H9 (cell line): ENCODE measurements at regions not wholly inside any gene's neighbourhood (a gene's known extent, or its start where the extent isn't known, plus 50 kb on each side); places are given as distances from the start of the nearest gene placed in this dataset.

Experiments
- DNase-seq: peaks from one replicate; pipeline ENCODE4 v3.0.0-alpha.2; 2017
- H2AFZ ChIP-seq: one replicate; pipeline ENCODE4 v1.6.1; 2013; ENCODE audit warnings: mild to moderate bottlenecking, low read length, control low read depth, moderate library complexity
- H2AK5ac ChIP-seq: 2 replicates; pipeline ENCODE4 v1.6.1; 2013; ENCODE audit warnings: low read length, control low read depth, mixed read lengths; ENCODE audit not compliant: insufficient read length
- H2BK120ac ChIP-seq: one replicate; pipeline ENCODE4 v1.6.1; 2013; ENCODE audit warnings: low read depth, mild to moderate bottlenecking, low read length, control low read depth, inconsistent platforms; ENCODE audit not compliant: poor library complexity, severe bottlenecking
- H2BK12ac ChIP-seq: 2 replicates; pipeline ENCODE4 v1.6.1; 2013; ENCODE audit warnings: low read length, control low read depth, mixed read lengths, low read depth; ENCODE audit not compliant: insufficient read length
- H2BK15ac ChIP-seq: 2 replicates; pipeline ENCODE4 v1.6.1; 2013; ENCODE audit warnings: low read depth, low read length, control low read depth
- H2BK20ac ChIP-seq: one replicate; pipeline ENCODE4 v1.6.1; 2013; ENCODE audit warnings: low read depth, mild to moderate bottlenecking, low read length, control low read depth, inconsistent platforms; ENCODE audit not compliant: poor library complexity, severe bottlenecking
- H2BK5ac ChIP-seq: 2 replicates; pipeline ENCODE4 v1.6.1; 2013; ENCODE audit warnings: low read length, control low read depth, mixed read lengths; ENCODE audit not compliant: insufficient read length
- H3K14ac ChIP-seq: 2 replicates; pipeline ENCODE4 v1.6.1; 2013; ENCODE audit warnings: low read length, control low read depth; ENCODE audit not compliant: insufficient read depth
- H3K18ac ChIP-seq: 2 replicates; pipeline ENCODE4 v1.6.1; 2013; ENCODE audit warnings: low read depth, mild to moderate bottlenecking, mixed read lengths, low read length, control low read depth; ENCODE audit not compliant: insufficient read length
- H3K23ac ChIP-seq: 2 replicates; pipeline ENCODE4 v1.6.1; 2013; ENCODE audit warnings: low read length, control low read depth, mixed read lengths, low read depth; ENCODE audit not compliant: insufficient read length
- H3K23me2 ChIP-seq: 2 replicates; pipeline ENCODE4 v1.6.1; 2013; ENCODE audit warnings: low read depth, mild to moderate bottlenecking, mixed read lengths, low read length, control low read depth; ENCODE audit not compliant: insufficient read length, poor library complexity, severe bottlenecking
- H3K27ac ChIP-seq: 2 replicates; pipeline ENCODE4 v1.5.1; 2013; ENCODE audit warnings: low read length, control low read depth, mixed read lengths, low read depth; ENCODE audit not compliant: insufficient read length
- H3K27me3 ChIP-seq: 2 replicates; pipeline ENCODE4 v1.6.1; 2013; ENCODE audit warnings: low read length, control low read depth, inconsistent platforms; ENCODE audit not compliant: insufficient read depth
- H3K4ac ChIP-seq: 2 replicates; pipeline ENCODE4 v1.6.1; 2013; ENCODE audit warnings: low read depth, mild to moderate bottlenecking, control low read depth, inconsistent platforms, low read length, moderate library complexity
- H3K4me1 ChIP-seq: 2 replicates; pipeline ENCODE4 v1.6.1; 2013; ENCODE audit warnings: low read length, control low read depth, inconsistent platforms; ENCODE audit not compliant: insufficient read depth
- H3K4me2 ChIP-seq: 2 replicates; pipeline ENCODE4 v1.6.1; 2013; ENCODE audit warnings: low read length, control low read depth, mixed read lengths; ENCODE audit not compliant: insufficient read length, insufficient read depth
- H3K56ac ChIP-seq: 2 replicates; pipeline ENCODE4 v1.6.1; 2013; ENCODE audit warnings: low read depth, mild to moderate bottlenecking, mixed read lengths, low read length, control low read depth; ENCODE audit not compliant: insufficient read length
- H3K79me1 ChIP-seq: 2 replicates; pipeline ENCODE4 v1.6.1; 2013; ENCODE audit warnings: low read depth, mild to moderate bottlenecking, moderate library complexity, low read length, control low read depth, inconsistent platforms; ENCODE audit not compliant: insufficient read depth, poor library complexity, severe bottlenecking
- H3K79me2 ChIP-seq: 2 replicates; pipeline ENCODE4 v1.6.1; 2013; ENCODE audit warnings: low read length, control low read depth, inconsistent platforms; ENCODE audit not compliant: insufficient read depth
- H3K9ac ChIP-seq: 2 replicates; pipeline ENCODE4 v1.6.1; 2013; ENCODE audit warnings: low read length, control low read depth, mixed read lengths; ENCODE audit not compliant: insufficient read length; ENCODE audit errors: extremely low read depth
- H3K9me3 ChIP-seq: one replicate; pipeline ENCODE4 v1.6.1; 2013; ENCODE audit warnings: low read depth, low read length, inconsistent platforms; ENCODE audit not compliant: control insufficient read depth
- H3T11ph ChIP-seq: one replicate; pipeline ENCODE4 v1.6.1; 2013; ENCODE audit warnings: mild to moderate bottlenecking, low read length, control low read depth, inconsistent platforms
- H4K20me1 ChIP-seq: one replicate; pipeline ENCODE4 v1.6.1; 2013; ENCODE audit not compliant: control insufficient read depth, insufficient read length, insufficient read depth
- H4K5ac ChIP-seq: 2 replicates; pipeline ENCODE4 v1.6.1; 2013; ENCODE audit warnings: low read depth, mild to moderate bottlenecking, mixed read lengths, low read length, control low read depth; ENCODE audit not compliant: insufficient read length
- H4K8ac ChIP-seq: replicated peaks from 2 replicates; pipeline ENCODE4 v1.6.1; 2013; ENCODE audit warnings: low read length, control low read depth, mixed read lengths, low read depth; ENCODE audit not compliant: insufficient read length
- H4K91ac ChIP-seq: 2 replicates; pipeline ENCODE4 v1.6.1; 2013; ENCODE audit warnings: low read depth, mild to moderate bottlenecking, moderate library complexity, mixed read lengths, low read length, control low read depth; ENCODE audit not compliant: insufficient read length
- H3K27ac Mint-ChIP-seq, 3 experiments: 2 replicates in 2 of 3; 3 replicates in 1 of 3; pipeline ENCODE4 v1.8.0; 2020 to 2021; ENCODE audit warnings: mixed read lengths in 3 of 3, mild to moderate bottlenecking in 1 of 3, moderate library complexity in 1 of 3
- H3K27me3 Mint-ChIP-seq: 2 replicates; pipeline ENCODE4 v1.8.0; 2021; ENCODE audit warnings: low read depth, mild to moderate bottlenecking, moderate library complexity, mixed read lengths
- H3K36me3 Mint-ChIP-seq, 3 experiments: 2 replicates in 2 of 3; 3 replicates in 1 of 3; pipeline ENCODE4 v1.8.0; 2020 to 2021; ENCODE audit warnings: low read depth in 3 of 3, mixed read lengths in 3 of 3; ENCODE audit not compliant: insufficient read depth in 1 of 3
- H3K4me1 Mint-ChIP-seq, 2 experiments: 2 replicates each; pipeline ENCODE4 v1.8.0; 2020; ENCODE audit warnings: mixed read lengths in 2 of 2
- H3K4me3 Mint-ChIP-seq, 2 experiments: 2 replicates in 1 of 2; 3 replicates in 1 of 2; pipeline ENCODE4 v1.8.0; 2020 to 2021; ENCODE audit warnings: mild to moderate bottlenecking in 2 of 2, mixed read lengths in 2 of 2, moderate library complexity in 1 of 2
- H3K9me3 Mint-ChIP-seq, 2 experiments: 2 replicates in 1 of 2; 3 replicates in 1 of 2; pipeline ENCODE4 v1.8.0; 2020; ENCODE audit warnings: mild to moderate bottlenecking in 2 of 2, mixed read lengths in 2 of 2, moderate library complexity in 1 of 2
- CTCF ChIP-seq: fragments of 200-600 bp; sonication (generic); conservative IDR thresholded peaks from 3 replicates; pipeline ENCODE4 v1.8.0; 2021; ENCODE audit warnings: antibody characterized with exemption, mild to moderate bottlenecking
- WGBS: extraction: QIAGEN DNeasy Blood & Tissue Kit; methylation state at CpG from one replicate; pipeline ENCODE4 v1.1.7; 2013; ENCODE audit warnings: missing lambda C conversion rate, low lambda C conversion rate, mixed read lengths; ENCODE audit not compliant: insufficient read length; ENCODE audit errors: extremely low coverage; 5-methylcytosine and 5-hydroxymethylcytosine counted together

- no peaks in the 10 kb centered on the region for H3K27me3 ChIP-seq
- Mint-ChIP-seq H3K9me3 (peaks cover 7 to 16% of the 10 kb centered on the region in 2 experiments), H3K27ac (no peak overlapping the region), H3K36me3 (peaks cover 3 to 11% (median 3%) of the 10 kb centered on the region in 3 experiments; a peak in 5 of 7 replicates), H3K27me3 (no peaks in the 10 kb centered on the region; the same call in 1 of the 2 replicates), H3K4me1 (peaks cover 0 to 4% of the 10 kb centered on the region in 2 experiments; a peak in 2 of 4 replicates), H3K4me3 (no peak overlapping the region)
- H2BK5ac ChIP-seq, result no peak overlapping the region
- no peak overlapping the region for H2BK20ac ChIP-seq
- DNase-seq, result no peak
- no peak overlapping the region for H2BK15ac ChIP-seq
- H3K56ac ChIP-seq, result no peak overlapping the region
- WGBS, result no CpG with 5 or more reads among the region's 4 CpGs
- no peak overlapping the region for H3T11ph ChIP-seq
- no peak overlapping the region for H3K9ac ChIP-seq
- H3K4me2 ChIP-seq, result no peak overlapping the region
- no peak overlapping the region for H2BK120ac ChIP-seq
- H3K18ac ChIP-seq, result no peak overlapping the region
- H4K8ac ChIP-seq, result no peak overlapping the region
- H4K20me1 ChIP-seq, result no peaks in the 10 kb centered on the region
- H4K5ac ChIP-seq, result no peak overlapping the region
- TF ChIP-seq CTCF, result no peak
- no peak overlapping the region for H3K4ac ChIP-seq
- no peak overlapping the region for H2BK12ac ChIP-seq
- H3K4me1 ChIP-seq, result no peaks in the 10 kb centered on the region
- H3K79me1 ChIP-seq, result no peaks in the 10 kb centered on the region
- no peak overlapping the region for H2AK5ac ChIP-seq
- no peak overlapping the region for H3K14ac ChIP-seq
- no peak overlapping the region for H3K27ac ChIP-seq
- peaks cover 5% of the 10 kb centered on the region for H3K9me3 ChIP-seq
- no peak overlapping the region for H2AFZ ChIP-seq
- no peak overlapping the region for H4K91ac ChIP-seq
- no peaks in the 10 kb centered on the region for H3K79me2 ChIP-seq
- H3K23ac ChIP-seq, result no peak overlapping the region
- H3K23me2 ChIP-seq, result no peaks in the 10 kb centered on the region
Measured at GRCh38 chr2:174648896-174649295, 51.3 kb upstream of the WIPF1 start.
